H1 (cell line): ENCODE measurements at regions not wholly inside any gene's neighbourhood (a gene's known extent, or its start where the extent isn't known, plus 50 kb on each side); places are given as distances from the start of the nearest gene placed in this dataset.

Experiments used
- BCL11A ChIP-seq, 2 experiments: IDR thresholded peaks; one replicate each; pipeline ENCODE4 v1.6.1; 2011; ENCODE audit warnings: low read depth in 2 of 2, low read length in 2 of 2, mild to moderate bottlenecking in 2 of 2
- BRCA1 ChIP-seq: IDR thresholded peaks from 2 replicates; pipeline ENCODE4 v1.6.1; 2012; ENCODE audit warnings: low read depth, low read length, improper control_type of control experiment
- CBX5 ChIP-seq: fragments of 300-800, 300-1000 bp; sonication (generic); IDR thresholded peaks from 2 replicates; pipeline ENCODE4 v1.7.1; 2016; ENCODE audit warnings: antibody characterized with exemption, low read length, low read depth
- CEBPB ChIP-seq: IDR thresholded peaks from 2 replicates; pipeline ENCODE4 v1.6.1; 2012; ENCODE audit warnings: low read depth, low read length
- CHD1 ChIP-seq: IDR thresholded peaks from 2 replicates; pipeline ENCODE4 v1.6.1; 2012; ENCODE audit warnings: low read depth, low read length, improper control_type of control experiment
- EP300 ChIP-seq, 2 experiments: IDR thresholded peaks; 1 replicate in 1 of 2; 2 replicates in 1 of 2; pipeline ENCODE4 v1.6.1; 2011 to 2012; ENCODE audit warnings: low read depth in 2 of 2, low read length in 2 of 2, mild to moderate bottlenecking in 2 of 2, borderline replicate concordance in 1 of 2, inconsistent platforms in 1 of 2, moderate library complexity in 1 of 2
- EZH2 ChIP-seq: fragments of 200-600 bp; sonication (generic); IDR thresholded peaks from 2 replicates; pipeline ENCODE4 v1.7.1; 2012; ENCODE audit warnings: low read depth, mild to moderate bottlenecking, moderate library complexity, low read length, inconsistent platforms; ENCODE audit not compliant: severe bottlenecking
- JUND ChIP-seq: IDR thresholded peaks from 2 replicates; pipeline ENCODE4 v1.6.1; 2011; ENCODE audit warnings: mild to moderate bottlenecking, improper control_type of control experiment, low read length
- MAFK ChIP-seq: IDR thresholded peaks from 2 replicates; pipeline ENCODE4 v1.6.1; 2012; ENCODE audit warnings: low read depth, mild to moderate bottlenecking, improper control_type of control experiment, low read length
- RBBP5 ChIP-seq: IDR thresholded peaks from 2 replicates; pipeline ENCODE4 v1.7.1; 2012; ENCODE audit warnings: low read depth, mild to moderate bottlenecking, inconsistent platforms, low read length, moderate library complexity, borderline replicate concordance
- SRF ChIP-seq: IDR thresholded peaks from 2 replicates; pipeline ENCODE4 v1.6.1; 2011; ENCODE audit warnings: mild to moderate bottlenecking, low read depth, low read length, moderate library complexity
- TAF1 ChIP-seq: IDR thresholded peaks from 2 replicates; pipeline ENCODE4 v1.6.1; 2011; ENCODE audit warnings: mild to moderate bottlenecking, low read depth, low read length
- TF ChIP-seq, protein P1 (sequence below), 3 experiments: IDR thresholded peaks; 1 replicate in 2 of 3; 2 replicates in 1 of 3; pipeline versions ENCODE4 v1.5.1 to v1.6.1; 2011; ENCODE audit warnings: low read length in 3 of 3, mild to moderate bottlenecking in 3 of 3, inconsistent platforms in 2 of 3, low read depth in 1 of 3, moderate library complexity in 1 of 3; ENCODE audit not compliant: insufficient read depth in 1 of 3; ENCODE audit errors: control extremely low read depth in 1 of 3
- TF ChIP-seq, protein P2 (sequence below): IDR thresholded peaks from 2 replicates; pipeline ENCODE4 v1.6.1; 2012; ENCODE audit warnings: low read length, inconsistent platforms

DNA sequence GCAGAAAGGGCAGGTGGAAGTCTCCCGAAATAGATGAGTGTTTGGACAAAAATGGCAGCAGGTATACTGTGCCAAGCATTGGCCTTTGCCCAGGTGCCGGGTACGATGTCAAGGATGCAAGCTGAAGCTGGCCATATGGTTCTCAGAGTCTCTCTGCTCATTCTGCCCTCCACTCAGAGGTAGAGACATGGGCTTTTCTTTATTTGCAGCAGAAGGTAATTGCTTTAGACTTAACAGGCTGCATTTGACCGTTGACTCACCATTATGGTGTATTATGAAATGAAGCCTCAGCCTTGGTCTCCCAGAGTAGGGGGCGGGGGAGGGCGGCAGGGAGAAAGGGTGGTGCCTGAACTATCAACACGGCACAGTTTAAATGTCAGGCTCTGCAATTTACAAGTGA, 969.1 kb upstream of the EEF2KMT start:
- TF ChIP-seq MAFK (no peak), CBX5 (no peak), EZH2 (no peak), BRCA1 (no peak), BCL11A (IDR thresholded peaks at IDR 0.05; ENCODE audit: low read depth in 2 of 2, low read length in 2 of 2) (no peak), JUND (no peak), TAF1 (no peak), CEBPB (no peak), SRF (no peak), RBBP5 (no peak), EP300 (IDR thresholded peaks at IDR 0.05; ENCODE audit: borderline replicate concordance in 1 of 2, low read depth in 2 of 2, low read length in 2 of 2) (no peak), CHD1 (no peak)
- TF ChIP-seq, protein P1, sequence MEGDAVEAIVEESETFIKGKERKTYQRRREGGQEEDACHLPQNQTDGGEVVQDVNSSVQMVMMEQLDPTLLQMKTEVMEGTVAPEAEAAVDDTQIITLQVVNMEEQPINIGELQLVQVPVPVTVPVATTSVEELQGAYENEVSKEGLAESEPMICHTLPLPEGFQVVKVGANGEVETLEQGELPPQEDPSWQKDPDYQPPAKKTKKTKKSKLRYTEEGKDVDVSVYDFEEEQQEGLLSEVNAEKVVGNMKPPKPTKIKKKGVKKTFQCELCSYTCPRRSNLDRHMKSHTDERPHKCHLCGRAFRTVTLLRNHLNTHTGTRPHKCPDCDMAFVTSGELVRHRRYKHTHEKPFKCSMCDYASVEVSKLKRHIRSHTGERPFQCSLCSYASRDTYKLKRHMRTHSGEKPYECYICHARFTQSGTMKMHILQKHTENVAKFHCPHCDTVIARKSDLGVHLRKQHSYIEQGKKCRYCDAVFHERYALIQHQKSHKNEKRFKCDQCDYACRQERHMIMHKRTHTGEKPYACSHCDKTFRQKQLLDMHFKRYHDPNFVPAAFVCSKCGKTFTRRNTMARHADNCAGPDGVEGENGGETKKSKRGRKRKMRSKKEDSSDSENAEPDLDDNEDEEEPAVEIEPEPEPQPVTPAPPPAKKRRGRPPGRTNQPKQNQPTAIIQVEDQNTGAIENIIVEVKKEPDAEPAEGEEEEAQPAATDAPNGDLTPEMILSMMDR (IDR thresholded peaks at IDR 0.05; ENCODE audit: control extremely low read depth in 1 of 3, insufficient read depth in 1 of 3, low read depth in 1 of 3, low read length in 3 of 3): no peak
- TF ChIP-seq, protein P2, sequence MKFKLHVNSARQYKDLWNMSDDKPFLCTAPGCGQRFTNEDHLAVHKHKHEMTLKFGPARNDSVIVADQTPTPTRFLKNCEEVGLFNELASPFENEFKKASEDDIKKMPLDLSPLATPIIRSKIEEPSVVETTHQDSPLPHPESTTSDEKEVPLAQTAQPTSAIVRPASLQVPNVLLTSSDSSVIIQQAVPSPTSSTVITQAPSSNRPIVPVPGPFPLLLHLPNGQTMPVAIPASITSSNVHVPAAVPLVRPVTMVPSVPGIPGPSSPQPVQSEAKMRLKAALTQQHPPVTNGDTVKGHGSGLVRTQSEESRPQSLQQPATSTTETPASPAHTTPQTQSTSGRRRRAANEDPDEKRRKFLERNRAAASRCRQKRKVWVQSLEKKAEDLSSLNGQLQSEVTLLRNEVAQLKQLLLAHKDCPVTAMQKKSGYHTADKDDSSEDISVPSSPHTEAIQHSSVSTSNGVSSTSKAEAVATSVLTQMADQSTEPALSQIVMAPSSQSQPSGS: no peak
